PC-9 (cell line): ENCODE measurements at regions not wholly inside any gene's neighbourhood (a gene's known extent, or its start where the extent isn't known, plus 50 kb on each side); places are given as distances from the start of the nearest gene placed in this dataset.

Experiments used
- BruUV-seq: library from RNA; stranded (reverse); fragments of 400-500 nt; replicated peaks from 2 replicates; lab custom pipeline; 2021; lab: Mats Ljungman, UMichigan
- CTCF ChIA-PET: fragments of 300-600 bp; sonication (Branson Sonifier 250); formaldehyde crosslinking; loops from one replicate; lab custom pipeline; 2022; ENCODE audit warnings: antibody characterized with exemption; lab: Charles Lee
- POLR2A ChIA-PET: fragments of 300-600 bp; sonication (Branson Sonifier 250); formaldehyde crosslinking; loops from one replicate; lab custom pipeline; 2022; ENCODE audit warnings: antibody characterized with exemption; ENCODE audit not compliant: unreplicated experiment; lab: Charles Lee
- DNase-seq, 2 experiments: peaks; one replicate each; pipeline versions ENCODE4 v3.0.0 to v3.0.0-alpha.2; 2015 to 2022; ENCODE audit warnings: mixed read lengths in 1 of 2
- H2AFZ ChIP-seq: fragments of 200-600 bp; sonication (generic); 2 replicates; pipeline ENCODE4 v1.8.1; 2017; ENCODE audit warnings: antibody characterized with exemption
- H3F3A ChIP-seq: fragments of 200-600 bp; sonication (generic); 2 replicates; pipeline ENCODE4 v1.8.1; 2017; ENCODE audit warnings: antibody characterized with exemption, mild to moderate bottlenecking, low read depth; ENCODE audit not compliant: insufficient read depth
- H3K27ac ChIP-seq: fragments of 200-600 bp; sonication (generic); 2 replicates; pipeline ENCODE4 v1.6.1; 2016; ENCODE audit warnings: mixed run types
- H3K27me3 ChIP-seq: fragments of 200-600 bp; sonication (generic); 2 replicates; pipeline ENCODE4 v1.6.1; 2016; ENCODE audit warnings: low read depth, mixed run types; ENCODE audit not compliant: insufficient read depth
- H3K36me3 ChIP-seq: fragments of 200-600 bp; sonication (generic); 2 replicates; pipeline ENCODE4 v1.6.1; 2016; ENCODE audit warnings: low read depth, mixed run types
- H3K4me1 ChIP-seq: fragments of 200-600 bp; sonication (generic); replicated peaks from 2 replicates; pipeline ENCODE4 v1.6.1; 2016; ENCODE audit warnings: mixed run types; ENCODE audit not compliant: insufficient read depth
- H3K4me2 ChIP-seq: fragments of 200-600 bp; sonication (generic); 2 replicates; pipeline ENCODE4 v1.6.1; 2017; ENCODE audit warnings: mixed run types
- H3K4me3 ChIP-seq: fragments of 200-600 bp; sonication (generic); 2 replicates; pipeline ENCODE4 v1.6.1; 2016; ENCODE audit warnings: mixed run types
- H3K79me2 ChIP-seq: fragments of 200-600 bp; sonication (generic); 2 replicates; pipeline ENCODE4 v1.6.1; 2017; ENCODE audit warnings: low read depth, mixed run types
- H3K9me2 ChIP-seq: fragments of 200-600 bp; sonication (generic); 2 replicates; pipeline ENCODE4 v1.8.1; 2017; ENCODE audit warnings: mild to moderate bottlenecking; ENCODE audit not compliant: insufficient read depth
- H3K9me3 ChIP-seq: fragments of 200-600 bp; sonication (generic); 2 replicates; pipeline ENCODE4 v1.8.1; 2016; ENCODE audit warnings: low read depth; ENCODE audit not compliant: insufficient read depth
- H4K20me1 ChIP-seq: fragments of 200-600 bp; sonication (generic); 2 replicates; pipeline ENCODE4 v1.8.1; 2017; ENCODE audit not compliant: insufficient read depth
- CTCF ChIP-seq: fragments of 200-600 bp; sonication (generic); conservative IDR thresholded peaks from 2 replicates; pipeline ENCODE4 v1.6.1; 2017; ENCODE audit warnings: mixed run types, antibody characterized with exemption, mild to moderate bottlenecking, moderate library complexity
- EZH2 ChIP-seq: fragments of 200-600 bp; sonication (generic); IDR thresholded peaks from 2 replicates; pipeline ENCODE4 v1.8.0; 2017; ENCODE audit warnings: antibody characterized with exemption, low read depth
- intact Hi-C: fragments of 100-400 bp; cut with micrococcal nuclease; formaldehyde crosslinking; loops from one replicate; pipeline ENCODE4 v1.10.0; 2022; ENCODE audit not compliant: unreplicated experiment

DNA sequence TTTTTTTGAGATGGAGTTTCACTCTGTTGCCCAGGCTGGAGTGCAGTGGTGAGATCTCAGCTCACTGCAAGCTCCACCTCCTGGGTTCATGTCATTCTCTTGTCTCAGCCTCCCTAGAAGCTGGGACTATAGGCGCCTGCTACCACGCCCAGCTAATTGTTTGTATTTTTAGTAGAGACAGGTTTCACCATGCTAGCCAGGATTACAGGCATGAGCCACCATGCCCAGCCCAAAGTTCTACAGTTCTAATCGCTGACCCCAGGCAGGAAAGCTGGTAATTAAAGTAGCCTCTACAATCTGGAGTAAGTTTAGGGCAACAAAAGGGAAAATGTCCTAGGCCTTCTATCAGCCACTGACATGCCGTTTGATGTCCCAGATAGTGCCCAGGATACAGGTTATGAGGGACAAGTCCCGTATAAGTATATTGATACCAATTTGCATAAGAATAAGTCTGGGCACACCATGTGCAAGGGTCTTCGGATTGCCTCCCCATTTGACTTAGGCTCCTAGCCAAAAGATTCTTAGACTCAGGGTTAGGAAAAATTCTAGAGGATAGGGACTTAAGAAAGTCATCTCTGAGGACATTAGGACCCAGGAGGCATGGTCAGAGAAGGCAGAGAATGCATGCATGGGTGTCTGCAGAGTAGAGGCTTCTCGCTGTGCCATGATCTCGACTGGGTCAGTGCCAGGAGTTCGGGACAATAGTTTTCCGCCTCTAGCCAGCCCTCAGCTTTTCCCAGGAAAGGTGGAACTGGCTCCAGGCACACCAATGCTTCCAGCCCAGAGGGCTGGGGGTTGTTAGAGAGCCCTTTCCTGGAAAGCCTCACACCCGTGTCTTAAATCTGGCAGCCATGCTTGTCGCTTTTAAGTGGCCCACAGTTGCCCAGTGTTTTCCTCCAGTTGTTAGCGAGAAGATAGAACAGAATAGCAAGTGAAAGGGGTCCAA is 1111.1 kb downstream of the TAF11L14 start:
- ChIA-PET CTCF (interaction anchor here (0.6 to 0.8 kb wide), 4 partner anchors 11 to 570 kb away, joined by 3 to 7 read pairs (median 5); no protein-coding TSS in a partner anchor), POLR2A (interaction anchor here (0.6 kb wide), 2 partner anchors 1604 to 1727 kb away, joined by 8 read pairs; no protein-coding TSS in a partner anchor)
- BruUV-seq = TSS peak; percentile 78
- H3K27me3 ChIP-seq = no peaks in the 10 kb centered on the region
- intact Hi-C loops = loop anchor here (1.0 to 10.0 kb wide), 3 partner anchors 27 to 789 kb away; no protein-coding TSS in a partner anchor
- H3K4me2 ChIP-seq = peak overlapping the region; percentile 89
- no peaks in the 10 kb centered on the region for H4K20me1 ChIP-seq
- peak overlapping the region; percentile 95 for H2AFZ ChIP-seq
- TF ChIP-seq CTCF (no peak), EZH2 (no peak)
- peak overlapping the region; percentile 75 for H3K4me3 ChIP-seq
- H3F3A ChIP-seq = peaks cover 4% of the 10 kb centered on the region; the same call in 1 of the 2 replicates
- H3K79me2 ChIP-seq = no peaks in the 10 kb centered on the region
- H3K9me3 ChIP-seq = no peaks in the 10 kb centered on the region
- H3K36me3 ChIP-seq = no peaks in the 10 kb centered on the region
- H3K4me1 ChIP-seq = peaks cover 7% of the 10 kb centered on the region
- H3K27ac ChIP-seq = peak overlapping the region; percentile 21
- DNase-seq = peak in 1 of 2 experiments; percentile 58
- no peaks in the 10 kb centered on the region for H3K9me2 ChIP-seq

GRCh38 chr5:18745988-18746615 is 1111.8 kb downstream of the TAF11L14 start:
- POLR2A ChIA-PET = interaction anchor here (0.6 kb wide), 2 partner anchors 10 to 53 kb away, joined by 3 to 6 read pairs; no protein-coding TSS in a partner anchor

More at GRCh38 chr5:18745988-18746615, 1111.8 kb downstream of the TAF11L14 start:
- Histone ChIP-seq H3K36me3 (no peaks in the 10 kb centered on the region), H3K4me3 (peak overlapping the region; percentile 75), H3K27ac (peak overlapping the region; percentile 21), H3K4me2 (peak overlapping the region; percentile 89), H3K9me2 (no peaks in the 10 kb centered on the region), H3K9me3 (no peaks in the 10 kb centered on the region), H4K20me1 (no peaks in the 10 kb centered on the region), H2AFZ (peak overlapping the region; percentile 95), H3K27me3 (no peaks in the 10 kb centered on the region), H3K4me1 (peaks cover 7% of the 10 kb centered on the region), H3K79me2 (no peaks in the 10 kb centered on the region), H3F3A (peaks cover 4% of the 10 kb centered on the region; the same call in 1 of the 2 replicates)
- peak; percentile 63 to 73 for DNase-seq
- no TSS peak for BruUV-seq
- intact Hi-C loops = loop anchor here (1.0 to 10.0 kb wide), 3 partner anchors 26 to 789 kb away; no protein-coding TSS in a partner anchor
- TF ChIP-seq CTCF = no peak
- TF ChIP-seq EZH2 = no peak
- CTCF ChIA-PET = interaction anchor here (0.6 to 0.8 kb wide), 3 partner anchors 10 to 1833 kb away, joined by 3 to 4 read pairs (median 4); no protein-coding TSS in a partner anchor
